ENCODE measurements at regions not wholly inside any gene's neighbourhood (a gene's known extent, or its start where the extent isn't known, plus 50 kb on each side); places are given as distances from the start of the nearest gene placed in this dataset.
"Not testable (repeated sequence)": the region's sequence is repeated elsewhere in the genome, so short reads cannot be mapped to it uniquely, and the experiment has no call there.

GRCh38 chr15:84151205-84151931 lies 84.2 kb upstream of the GOLGA6L4 start:
- Histone ChIP-seq H3K27ac (no peak overlapping the region), H3K4me1 (no peaks in the 10 kb centered on the region), H3K36me3 (ENCODE audit: insufficient read depth in 1 of 2, low read depth in 1 of 2) (no peaks in the 10 kb centered on the region), H3K9me3 (no peaks in the 10 kb centered on the region), H3K27me3 (ENCODE audit: insufficient read depth in 3 of 3, low read length in 2 of 3) (no peaks in the 10 kb centered on the region), H3K4me3 (no peak overlapping the region)
- intact Hi-C loops (cut with DNase I): no loop called here
- WGBS, 3 donors: 78 to 81% (median 79%) methylated on average over 11 of the region's 11 CpGs
- DNase-seq: no peak
- ATAC-seq: no peak
- TF ChIP-seq CTCF (IDR thresholded peaks at IDR 0.05): no peak

GRCh38 chr15:84152381-84152979 lies 83.1 kb upstream of the GOLGA6L4 start:
- H3K27ac ChIP-seq; H3K36me3 ChIP-seq (ENCODE audit: insufficient read depth in 1 of 2, low read depth in 1 of 2); H3K9me3 ChIP-seq; intact Hi-C loops (cut with DNase I); ATAC-seq; DNase-seq; H3K4me3 ChIP-seq; H3K27me3 ChIP-seq (ENCODE audit: insufficient read depth in 3 of 3, low read length in 2 of 3); H3K4me1 ChIP-seq: not testable (repeated sequence)
- 91 to 95% (median 92%) methylated on average over 8 of the region's 8 CpGs for WGBS, 3 donors

GRCh38 chr15:84153655-84154140 lies 81.9 kb upstream of the GOLGA6L4 start:
- H3K4me1 ChIP-seq; ATAC-seq; H3K36me3 ChIP-seq (ENCODE audit: insufficient read depth in 1 of 2, low read depth in 1 of 2); DNase-seq; H3K9me3 ChIP-seq; intact Hi-C loops (cut with DNase I); H3K27me3 ChIP-seq (ENCODE audit: insufficient read depth in 3 of 3, low read length in 2 of 3); H3K27ac ChIP-seq; H3K4me3 ChIP-seq: not testable (repeated sequence)
- WGBS, 3 donors: 73 to 89% (median 84%) methylated on average over 11 of the region's 11 CpGs

GRCh38 chr15:84154314-84154713 lies 81.3 kb upstream of the GOLGA6L4 start:
- H3K4me3 ChIP-seq; H3K4me1 ChIP-seq; ATAC-seq; H3K27ac ChIP-seq; intact Hi-C loops (cut with DNase I); DNase-seq; H3K36me3 ChIP-seq (ENCODE audit: insufficient read depth in 1 of 2, low read depth in 1 of 2); H3K27me3 ChIP-seq (ENCODE audit: insufficient read depth in 3 of 3, low read length in 2 of 3); H3K9me3 ChIP-seq: not testable (repeated sequence)
- WGBS, 3 donors: 82 to 88% (median 84%) methylated on average over 8 of the region's 8 CpGs

- 89 to 91% (median 90%) methylated on average over 7 to 9 of the region's 9 CpGs for WGBS, 3 donors
- H3K4me3 ChIP-seq; ATAC-seq; H3K9me3 ChIP-seq; intact Hi-C loops (cut with DNase I); H3K36me3 ChIP-seq (ENCODE audit: insufficient read depth in 1 of 2, low read depth in 1 of 2); H3K27me3 ChIP-seq (ENCODE audit: insufficient read depth in 3 of 3, low read length in 2 of 3); DNase-seq; H3K27ac ChIP-seq; H3K4me1 ChIP-seq: not testable (repeated sequence)
Observed at GRCh38 chr15:84154787-84155186, 80.8 kb upstream of the GOLGA6L4 start.

GRCh38 chr15:84155792-84156587 lies 79.6 kb upstream of the GOLGA6L4 start:
- H3K36me3 ChIP-seq (ENCODE audit: insufficient read depth in 1 of 2, low read depth in 1 of 2); H3K4me1 ChIP-seq; H3K9me3 ChIP-seq; intact Hi-C loops (cut with DNase I); H3K27ac ChIP-seq; H3K4me3 ChIP-seq; DNase-seq; ATAC-seq; H3K27me3 ChIP-seq (ENCODE audit: insufficient read depth in 3 of 3, low read length in 2 of 3): not testable (repeated sequence)
- 53 to 69% (median 57%) methylated on average over 17 to 21 of the region's 22 CpGs for WGBS, 3 donors

GRCh38 chr15:84156588-84156840 lies 79.1 kb upstream of the GOLGA6L4 start:
- H3K36me3 ChIP-seq (ENCODE audit: insufficient read depth in 1 of 2, low read depth in 1 of 2); H3K9me3 ChIP-seq; intact Hi-C loops (cut with DNase I); DNase-seq; H3K4me1 ChIP-seq; H3K27ac ChIP-seq; ATAC-seq; H3K4me3 ChIP-seq; H3K27me3 ChIP-seq (ENCODE audit: insufficient read depth in 3 of 3, low read length in 2 of 3): not testable (repeated sequence)
- 66 to 75% (median 70%) methylated on average over 3 of the region's 3 CpGs for WGBS, 3 donors

- 83 to 89% (median 83%) methylated on average over 11 of the region's 11 CpGs for WGBS, 3 donors
- H3K9me3 ChIP-seq; ATAC-seq; DNase-seq; H3K4me1 ChIP-seq; H3K36me3 ChIP-seq (ENCODE audit: insufficient read depth in 1 of 2, low read depth in 1 of 2); H3K4me3 ChIP-seq; intact Hi-C loops (cut with DNase I); H3K27me3 ChIP-seq (ENCODE audit: insufficient read depth in 3 of 3, low read length in 2 of 3); H3K27ac ChIP-seq: not testable (repeated sequence)
Observed at GRCh38 chr15:84157056-84157632, 78.4 kb upstream of the GOLGA6L4 start.

GRCh38 chr15:84157857-84158256 lies 77.7 kb upstream of the GOLGA6L4 start:
- H3K4me1 ChIP-seq; H3K36me3 ChIP-seq (ENCODE audit: insufficient read depth in 1 of 2, low read depth in 1 of 2); DNase-seq; H3K27ac ChIP-seq; H3K9me3 ChIP-seq; H3K4me3 ChIP-seq; intact Hi-C loops (cut with DNase I); H3K27me3 ChIP-seq (ENCODE audit: insufficient read depth in 3 of 3, low read length in 2 of 3); ATAC-seq: not testable (repeated sequence)
- WGBS, 3 donors: 72 to 87% (median 81%) methylated on average over 3 of the region's 3 CpGs

All from psoas muscle (tissue), 7 donors.